HCT116 (cell line): ENCODE measurements at regions not wholly inside any gene's neighbourhood (a gene's known extent, or its start where the extent isn't known, plus 50 kb on each side); places are given as distances from the start of the nearest gene placed in this dataset.

Experiments
- ATAC-seq: fragments of 200-7000 bp; cut with Tn5 transposase; 2 replicates; pipeline ENCODE4 v1.9.1; 2020; ENCODE audit warnings: mild to moderate bottlenecking, moderate library complexity
- BruUV-seq: library from RNA; stranded (reverse); fragments of 400-500 nt; replicated peaks from 2 replicates; lab custom pipeline; 2021; lab: Mats Ljungman, UMichigan
- CTCF ChIA-PET: fragments of 300-600 bp; sonication (Branson Sonifier 250); formaldehyde crosslinking; loops from one replicate; lab custom pipeline; 2021; ENCODE audit warnings: antibody characterized with exemption; lab: Charles Lee
- POLR2A ChIA-PET: fragments of 300-600, 350-600 bp; sonication (Branson Sonifier 250); formaldehyde crosslinking; loops from one replicate; lab custom pipeline; 2021; ENCODE audit warnings: antibody characterized with exemption; lab: Charles Lee
- RAD21 ChIA-PET, 2 experiments: fragments of 300-600 bp; sonication (Branson Sonifier 250); formaldehyde crosslinking; loops; one replicate each; lab custom pipeline; 2023; ENCODE audit warnings: low total read pairs in 2 of 2; ENCODE audit not compliant: uncharacterized antibody in 2 of 2, unreplicated experiment in 2 of 2, low non-redundant PET in 1 of 2; lab: Charles Lee
- DNase-seq: peaks from one replicate; pipeline ENCODE4 v3.0.0-alpha.2; 2010; ENCODE audit warnings: low read depth, low spot score
- H2AFZ ChIP-seq: fragments of 200-600 bp; shearing (Covaris generic), sonication (generic); 2 replicates; pipeline ENCODE4 v1.6.1; 2017; ENCODE audit warnings: low read depth, mixed run types, mixed read lengths, antibody characterized with exemption, low read length; ENCODE audit not compliant: poor library complexity, severe bottlenecking
- H3K27ac ChIP-seq: 2 replicates; pipeline ENCODE4 v1.5.1; 2012; ENCODE audit warnings: low read depth, low read length
- H3K27me3 ChIP-seq: fragments of 200-600 bp; sonication (generic); 2 replicates; pipeline ENCODE4 v1.6.1; 2016; ENCODE audit warnings: mixed run types, low read length, mixed read lengths; ENCODE audit not compliant: insufficient read depth
- H3K36me3 ChIP-seq, 2 experiments: fragments of 200-500 bp in 1 of 2; fragments of 200-600 bp in 1 of 2; sonication (Bioruptor generic) in 1 of 2; sonication (generic) in 1 of 2; 2 replicates each; pipeline versions ENCODE4 v1.5.1 to v1.6.1; 2014 to 2016; ENCODE audit warnings: low read length in 2 of 2, inconsistent platforms in 1 of 2, mixed read lengths in 1 of 2, mixed run types in 1 of 2; ENCODE audit not compliant: insufficient read depth in 2 of 2, control insufficient read depth in 1 of 2
- H3K4me1 ChIP-seq, 2 experiments: fragments of 200-600 bp in 1 of 2; sonication (generic) in 1 of 2; 2 replicates each; pipeline versions ENCODE4 v1.5.1 to v1.6.1; 2012 to 2017; ENCODE audit warnings: low read length in 2 of 2, inconsistent platforms in 1 of 2, mild to moderate bottlenecking in 1 of 2, mixed read lengths in 1 of 2, mixed run types in 1 of 2, moderate library complexity in 1 of 2; ENCODE audit not compliant: insufficient read depth in 2 of 2, control insufficient read depth in 1 of 2
- H3K4me2 ChIP-seq: fragments of 200-600 bp; sonication (generic); 2 replicates; pipeline ENCODE4 v1.6.1; 2017; ENCODE audit warnings: mixed run types, low read length, mixed read lengths
- H3K4me3 ChIP-seq, 2 experiments: fragments of 200-600 bp in 1 of 2; sonication (generic) in 1 of 2; replicated peaks in 1 of 2; 2 replicates each; pipeline ENCODE4 v1.5.1; 2011 to 2016; ENCODE audit warnings: low read length in 2 of 2, control low read depth in 1 of 2, low read depth in 1 of 2, mild to moderate bottlenecking in 1 of 2, mixed read lengths in 1 of 2, mixed run types in 1 of 2
- H3K79me2 ChIP-seq: fragments of 200-600 bp; sonication (generic); 2 replicates; pipeline ENCODE4 v1.6.1; 2017; ENCODE audit warnings: mild to moderate bottlenecking, mixed run types, low read length, moderate library complexity, mixed read lengths; ENCODE audit not compliant: insufficient read depth
- H3K9ac ChIP-seq: fragments of 200-600 bp; sonication (generic); 2 replicates; pipeline ENCODE4 v1.6.1; 2016; ENCODE audit warnings: low read length, mixed read lengths
- H3K9me2 ChIP-seq: fragments of 200-600 bp; sonication (generic), shearing (Covaris generic); 2 replicates; pipeline ENCODE4 v1.6.1; 2017; ENCODE audit warnings: mixed run types, mild to moderate bottlenecking, moderate library complexity; ENCODE audit not compliant: insufficient read depth
- H3K9me3 ChIP-seq, 2 experiments: fragments of 200-500 bp in 1 of 2; fragments of 200-600 bp in 1 of 2; sonication (Bioruptor generic) in 1 of 2; sonication (generic) in 1 of 2; 2 replicates each; pipeline ENCODE4 v1.6.1; 2014 to 2017; ENCODE audit warnings: low read length in 2 of 2, mixed read lengths in 2 of 2, inconsistent platforms in 1 of 2, low read depth in 1 of 2, mild to moderate bottlenecking in 1 of 2, mixed run types in 1 of 2, moderate library complexity in 1 of 2; ENCODE audit not compliant: control insufficient read depth in 1 of 2, insufficient read depth in 1 of 2
- H4K20me1 ChIP-seq: fragments of 200-600 bp; sonication (generic), shearing (Covaris generic); 2 replicates; pipeline ENCODE4 v1.6.1; 2017; ENCODE audit warnings: mixed run types, mild to moderate bottlenecking, moderate library complexity; ENCODE audit not compliant: insufficient read depth
- ATF3 ChIP-seq: IDR thresholded peaks from 2 replicates; pipeline ENCODE4 v1.6.1; 2012
- CEBPB ChIP-seq: IDR thresholded peaks from 2 replicates; pipeline ENCODE4 v1.6.1; 2012; ENCODE audit warnings: low read depth
- CTCF ChIP-seq, 3 experiments: fragments of 200-600 bp in 1 of 3; sonication (generic) in 1 of 3; IDR thresholded peaks in 2 of 3; conservative IDR thresholded peaks in 1 of 3; 2 replicates each; pipeline ENCODE4 v1.5.1; 2012 to 2017; ENCODE audit warnings: low read depth in 2 of 3, low read length in 2 of 3, antibody characterized with exemption in 1 of 3, borderline replicate concordance in 1 of 3, control low read depth in 1 of 3, mild to moderate bottlenecking in 1 of 3, mixed read lengths in 1 of 3, mixed run types in 1 of 3, moderate library complexity in 1 of 3; ENCODE audit not compliant: insufficient read depth in 1 of 3
- ELF1 ChIP-seq: IDR thresholded peaks from 2 replicates; pipeline ENCODE4 v1.6.1; 2012; ENCODE audit warnings: low read depth, borderline replicate concordance
- FOSL1 ChIP-seq: IDR thresholded peaks from 2 replicates; pipeline ENCODE4 v1.6.1; 2012; ENCODE audit warnings: low read depth
- JUND ChIP-seq: IDR thresholded peaks from 2 replicates; pipeline ENCODE4 v1.6.1; 2012
- MAX ChIP-seq: IDR thresholded peaks from 2 replicates; pipeline ENCODE4 v1.6.1; 2012
- POLR2AphosphoS5 ChIP-seq: IDR thresholded peaks from 2 replicates; pipeline ENCODE4 v1.6.1; 2011; ENCODE audit warnings: mild to moderate bottlenecking, low read depth, low read length, moderate library complexity
- SIN3A ChIP-seq: IDR thresholded peaks from 2 replicates; pipeline ENCODE4 v1.6.1; 2012; ENCODE audit warnings: low read depth
- SP1 ChIP-seq: IDR thresholded peaks from 2 replicates; pipeline ENCODE4 v1.6.1; 2012; ENCODE audit warnings: low read depth
- SRF ChIP-seq: IDR thresholded peaks from 2 replicates; pipeline ENCODE4 v1.6.1; 2012; ENCODE audit warnings: low read depth
- YY1 ChIP-seq: IDR thresholded peaks from 2 replicates; pipeline ENCODE4 v1.6.1; 2011; ENCODE audit warnings: low read length, low read depth, moderate library complexity, mild to moderate bottlenecking; ENCODE audit not compliant: insufficient replicate concordance; ENCODE audit errors: extremely low read depth
- ZFX ChIP-seq: fragments of 450-650 bp; IDR thresholded peaks from 2 replicates; pipeline ENCODE4 v1.6.1; 2017
- ZNF274 ChIP-seq: fragments of 200-500 bp; sonication (Bioruptor generic); IDR thresholded peaks from 2 replicates; pipeline ENCODE4 v1.6.1; 2014; ENCODE audit warnings: mild to moderate bottlenecking, low read depth, low read length, inconsistent platforms
- intact Hi-C: fragments of 100-400 bp; cut with micrococcal nuclease; formaldehyde crosslinking; loops from 2 replicates; pipeline ENCODE4 v1.10.0; 2022

- POLR2A ChIA-PET = no interaction called here
- BruUV-seq = no TSS peak
Measured at GRCh38 chr5:75975496-75975895, 107.7 kb upstream of the SV2C start.

More at GRCh38 chr5:75975496-75975895, 107.7 kb upstream of the SV2C start:
- Histone ChIP-seq H3K9me2 (no peaks in the 10 kb centered on the region), H3K9me3 (no peaks in the 10 kb centered on the region), H3K4me1 (no peaks in the 10 kb centered on the region), H3K27me3 (peaks cover 18% of the 10 kb centered on the region; the same call in 1 of the 2 replicates), H3K79me2 (no peaks in the 10 kb centered on the region), H3K27ac (no peak overlapping the region), H3K4me3 (no peak overlapping the region), H3K36me3 (no peaks in the 10 kb centered on the region), H4K20me1 (no peaks in the 10 kb centered on the region), H2AFZ (no peak overlapping the region), H3K4me2 (no peak overlapping the region), H3K9ac (no peak overlapping the region)
- no peak for DNase-seq
- intact Hi-C loops = no loop called here
- TF ChIP-seq POLR2AphosphoS5 = no peak
- no peak for TF ChIP-seq SIN3A
- TF ChIP-seq SP1 = no peak
- TF ChIP-seq ZNF274 = no peak
- TF ChIP-seq CEBPB = no peak
- no peak for TF ChIP-seq YY1
- TF ChIP-seq ATF3 = no peak
- no peak for TF ChIP-seq MAX
- TF ChIP-seq JUND = no peak
- TF ChIP-seq ELF1 = no peak
- TF ChIP-seq CTCF (IDR thresholded peaks at IDR 0.05 in 2 of 3, conservative IDR thresholded peaks at IDR 0.05 in 1 of 3; ENCODE audit: borderline replicate concordance in 1 of 3, insufficient read depth in 1 of 3, low read depth in 2 of 3, low read length in 2 of 3) = no peak
- TF ChIP-seq FOSL1 = no peak
- no peak for TF ChIP-seq SRF
- no peak for TF ChIP-seq ZFX
- ChIA-PET RAD21 (no interaction called here), CTCF (no interaction called here)
- ATAC-seq = no peak
